Neuronal stem cell (in vitro differentiated cells): ENCODE measurements at regions not wholly inside any gene's neighbourhood (a gene's known extent, or its start where the extent isn't known, plus 50 kb on each side); places are given as distances from the start of the nearest gene placed in this dataset.

Experiments
- DNase-seq: peaks from one replicate; pipeline ENCODE4 v3.0.0-alpha.2; 2013; ENCODE audit warnings: low spot score
- H2AFZ ChIP-seq: one replicate; pipeline ENCODE4 v1.6.1; 2013; ENCODE audit warnings: mild to moderate bottlenecking, low read length, inconsistent platforms
- H2AK5ac ChIP-seq: 2 replicates; pipeline ENCODE4 v1.6.1; 2013; ENCODE audit warnings: low read depth, mild to moderate bottlenecking, inconsistent platforms, low read length, moderate library complexity, mixed read lengths
- H2BK120ac ChIP-seq: 2 replicates; pipeline ENCODE4 v1.6.1; 2013; ENCODE audit warnings: low read depth, mild to moderate bottlenecking, inconsistent platforms, low read length, moderate library complexity, mixed read lengths
- H2BK12ac ChIP-seq: one replicate; pipeline ENCODE4 v1.6.1; 2013; ENCODE audit warnings: low read length, inconsistent platforms
- H2BK15ac ChIP-seq: 2 replicates; pipeline ENCODE4 v1.6.1; 2013; ENCODE audit warnings: mild to moderate bottlenecking, low read length, inconsistent platforms, mixed read lengths
- H2BK5ac ChIP-seq: one replicate; pipeline ENCODE4 v1.6.1; 2013; ENCODE audit warnings: inconsistent platforms, mild to moderate bottlenecking, low read length, moderate library complexity
- H3K14ac ChIP-seq: one replicate; pipeline ENCODE4 v1.6.1; 2013; ENCODE audit warnings: low read length, inconsistent platforms
- H3K18ac ChIP-seq: 2 replicates; pipeline ENCODE4 v1.6.1; 2013; ENCODE audit warnings: low read length, inconsistent platforms
- H3K23ac ChIP-seq: 2 replicates; pipeline ENCODE4 v1.6.1; 2013; ENCODE audit warnings: low read depth, mild to moderate bottlenecking, mixed read lengths, low read length, inconsistent platforms; ENCODE audit not compliant: poor library complexity
- H3K27ac ChIP-seq: replicated peaks from 3 replicates; pipeline ENCODE4 v1.5.1; 2013; ENCODE audit warnings: low read length, inconsistent platforms
- H3K27me3 ChIP-seq, 3 experiments: 2 replicates each; pipeline ENCODE4 v1.6.1; 2013; ENCODE audit warnings: low read length in 3 of 3, mild to moderate bottlenecking in 2 of 3, inconsistent platforms in 1 of 3, low read depth in 1 of 3, mixed read lengths in 1 of 3, moderate library complexity in 1 of 3; ENCODE audit not compliant: control insufficient read depth in 3 of 3, insufficient read depth in 3 of 3
- H3K36me3 ChIP-seq, 2 donors: replicated peaks in 1 of 2; 2 replicates each; pipeline ENCODE4 v1.6.1; 2013; ENCODE audit warnings: low read length in 2 of 2; ENCODE audit not compliant: control insufficient read depth in 2 of 2, insufficient read depth in 2 of 2
- H3K4ac ChIP-seq: 2 replicates; pipeline ENCODE4 v1.6.1; 2013; ENCODE audit warnings: inconsistent platforms, mild to moderate bottlenecking, low read length, moderate library complexity
- H3K4me1 ChIP-seq, 2 donors: 1 replicate in 1 of 2; 2 replicates in 1 of 2; pipeline ENCODE4 v1.6.1; 2013; ENCODE audit warnings: low read length in 2 of 2, low read depth in 1 of 2; ENCODE audit not compliant: control insufficient read depth in 2 of 2, insufficient read depth in 1 of 2
- H3K4me2 ChIP-seq: one replicate; pipeline ENCODE4 v1.6.1; 2013; ENCODE audit warnings: mild to moderate bottlenecking, low read length, inconsistent platforms; ENCODE audit not compliant: insufficient read depth, poor library complexity, severe bottlenecking
- H3K4me3 ChIP-seq, 2 donors: 2 replicates each; pipeline ENCODE4 v1.5.1; 2013; ENCODE audit warnings: low read length in 2 of 2, mild to moderate bottlenecking in 2 of 2, inconsistent platforms in 1 of 2, moderate library complexity in 1 of 2
- H3K79me1 ChIP-seq: one replicate; pipeline ENCODE4 v1.6.1; 2013; ENCODE audit warnings: low read depth, mild to moderate bottlenecking, inconsistent platforms, low read length, moderate library complexity
- H3K9ac ChIP-seq: one replicate; pipeline ENCODE4 v1.6.1; 2013; ENCODE audit warnings: mild to moderate bottlenecking, low read depth, low read length, inconsistent platforms; ENCODE audit not compliant: poor library complexity
- H3K9me3 ChIP-seq, 2 donors: replicated peaks in 1 of 2; 2 replicates each; pipeline versions ENCODE3 to v1.6.1; 2013; ENCODE audit warnings: low read length in 2 of 2, mild to moderate bottlenecking in 2 of 2, inconsistent platforms in 1 of 2, low read depth in 1 of 2, mixed read lengths in 1 of 2, moderate library complexity in 1 of 2; ENCODE audit not compliant: control insufficient read depth in 2 of 2, insufficient read depth in 1 of 2
- H4K8ac ChIP-seq: one replicate; pipeline ENCODE4 v1.6.1; 2013; ENCODE audit warnings: low read depth, mild to moderate bottlenecking, inconsistent platforms, low read length, moderate library complexity
- H4K91ac ChIP-seq: one replicate; pipeline ENCODE4 v1.6.1; 2013; ENCODE audit warnings: low read length, low read depth, mild to moderate bottlenecking, inconsistent platforms; ENCODE audit not compliant: poor library complexity
- WGBS, 2 donors: extraction: QIAGEN DNeasy Blood & Tissue Kit; methylation state at CpG; one replicate each; pipeline ENCODE4 v1.1.7; 2013; ENCODE audit warnings: missing lambda C conversion rate in 2 of 2, mixed read lengths in 1 of 2; ENCODE audit not compliant: insufficient read length in 2 of 2, insufficient replicate concordance in 1 of 2; ENCODE audit errors: extremely low coverage in 2 of 2; 5-methylcytosine and 5-hydroxymethylcytosine counted together

DNA sequence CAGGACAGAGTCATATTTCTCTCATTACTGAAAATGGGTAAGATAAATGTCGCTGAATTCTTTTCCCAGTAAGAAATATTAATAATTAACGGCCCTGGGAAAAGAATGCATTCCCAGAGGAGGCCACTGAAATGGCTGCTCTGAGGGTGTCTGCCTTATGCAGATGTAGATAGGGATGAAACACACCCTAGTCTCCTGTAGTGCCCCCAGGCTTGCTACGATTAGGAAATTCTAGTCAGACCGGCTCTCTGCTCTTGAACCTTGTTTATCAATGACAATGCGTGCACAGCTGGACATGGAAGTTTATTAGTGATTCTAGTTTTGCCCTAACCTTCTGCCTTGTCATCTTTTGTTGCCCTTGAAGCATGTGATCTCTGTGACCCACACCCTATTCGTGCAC lies 291.1 kb downstream of the ZNF248 start:
- Histone ChIP-seq H3K9me3 (peaks cover 0 to 16% of the 10 kb centered on the region in 2 donors), H3K27me3 (no peaks in the 10 kb centered on the region), H3K79me1 (no peaks in the 10 kb centered on the region)

DNA sequence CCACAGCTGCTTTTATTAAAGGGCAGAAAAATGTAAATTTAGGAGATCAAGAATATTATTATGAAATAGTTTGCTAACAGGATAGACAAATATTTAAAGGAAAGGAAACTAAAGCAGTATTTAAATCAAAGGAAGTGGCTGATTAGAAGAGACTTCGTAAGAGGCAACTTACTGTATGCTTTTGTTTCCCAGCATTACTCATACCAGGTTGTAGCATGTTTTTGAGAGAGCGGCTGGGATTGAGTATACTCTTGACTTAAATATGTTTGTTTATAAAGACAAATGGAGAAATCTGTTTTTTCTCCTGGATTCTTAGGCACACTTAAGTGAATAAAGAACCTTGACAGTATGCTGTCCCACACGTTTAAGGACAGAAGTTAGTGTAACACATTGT lies 293.7 kb downstream of the ZNF248 start:
- Histone ChIP-seq H3K4ac (no peak overlapping the region), H3K9me3 (peaks cover 0 to 14% of the 10 kb centered on the region in 2 donors), H2BK15ac (no peak overlapping the region), H3K4me3 (no peak overlapping the region), H3K27me3 (no peaks in the 10 kb centered on the region), H3K79me1 (no peaks in the 10 kb centered on the region), H2AFZ (no peak overlapping the region), H3K27ac (no peak overlapping the region), H3K36me3 (no peaks in the 10 kb centered on the region), H3K23ac (no peak overlapping the region), H3K14ac (no peak overlapping the region), H2BK12ac (no peak overlapping the region), H2BK5ac (no peak overlapping the region), H4K91ac (no peak overlapping the region), H3K4me2 (no peak overlapping the region), H3K18ac (no peak overlapping the region), H3K4me1 (no peaks in the 10 kb centered on the region), H2BK120ac (no peak overlapping the region), H3K9ac (no peak overlapping the region), H2AK5ac (no peak overlapping the region), H4K8ac (no peak overlapping the region)
- DNase-seq, result no peak
- WGBS, 2 donors, result no CpG with 5 or more reads among the region's 3 CpGs

More for the DNA sequence above, 291.1 kb downstream of the ZNF248 start:
- Histone ChIP-seq H3K4me3 (no peak overlapping the region), H4K91ac (no peak overlapping the region), H2BK15ac (no peak overlapping the region), H3K23ac (no peak overlapping the region), H2BK120ac (no peak overlapping the region), H3K36me3 (no peaks in the 10 kb centered on the region), H2BK5ac (no peak overlapping the region), H3K27ac (no peak overlapping the region), H3K14ac (no peak overlapping the region), H3K4me2 (no peak overlapping the region), H4K8ac (no peak overlapping the region), H3K4ac (no peak overlapping the region), H2AFZ (no peak overlapping the region), H2BK12ac (no peak overlapping the region), H3K4me1 (no peaks in the 10 kb centered on the region), H3K18ac (no peak overlapping the region), H2AK5ac (no peak overlapping the region), H3K9ac (no peak overlapping the region)
- no peak for DNase-seq
- whole genome bisulfite sequencing, 2 donors, result no CpG with 5 or more reads among the region's 6 CpGs

DNA sequence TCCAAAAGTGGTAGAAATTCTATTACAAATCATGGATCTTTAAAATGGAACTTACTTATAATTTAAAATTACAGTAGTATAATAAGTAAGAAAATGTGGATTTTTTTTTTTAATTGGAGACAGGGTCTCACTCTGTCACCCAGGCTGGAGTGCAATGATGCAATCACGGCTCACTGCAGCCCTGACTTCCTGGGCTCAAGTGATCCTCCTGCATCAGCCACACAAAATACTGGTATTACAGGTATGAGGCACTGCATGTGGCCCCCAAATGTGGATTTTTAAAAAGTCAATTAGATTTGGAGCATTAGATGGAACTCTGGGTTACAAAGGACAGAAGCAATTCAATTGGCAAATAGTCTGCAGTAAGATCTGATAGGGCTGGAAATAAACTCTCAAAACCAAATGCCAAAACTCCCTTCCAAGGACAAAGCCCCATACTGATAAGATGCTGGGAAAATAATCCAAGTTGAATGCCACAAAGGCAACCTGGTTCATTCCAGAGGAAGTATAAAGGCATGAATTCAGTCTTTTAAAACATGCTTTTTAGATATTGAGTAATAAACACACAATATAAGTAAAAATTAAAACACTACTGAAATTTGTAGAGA lies 294.2 kb downstream of the ZNF248 start:
- no CpG with 5 or more reads among the region's 1 CpG for WGBS, 2 donors
- H3K4me3 ChIP-seq, result no peak overlapping the region
- no peak overlapping the region for H2AFZ ChIP-seq
- no peak overlapping the region for H2BK120ac ChIP-seq
- no peak overlapping the region for H3K23ac ChIP-seq
- H2BK5ac ChIP-seq, result no peak overlapping the region
- H3K9ac ChIP-seq, result no peak overlapping the region
- H3K18ac ChIP-seq, result no peak overlapping the region
- H2BK15ac ChIP-seq, result no peak overlapping the region
- DNase-seq, result no peak
- peaks cover 0 to 14% of the 10 kb centered on the region in 2 donors for H3K9me3 ChIP-seq
- H3K4me2 ChIP-seq, result no peak overlapping the region
- H4K91ac ChIP-seq, result no peak overlapping the region
- H3K36me3 ChIP-seq, result no peaks in the 10 kb centered on the region
- H3K14ac ChIP-seq, result no peak overlapping the region
- H3K79me1 ChIP-seq, result no peaks in the 10 kb centered on the region
- H2BK12ac ChIP-seq, result no peak overlapping the region
- no peaks in the 10 kb centered on the region for H3K4me1 ChIP-seq
- H4K8ac ChIP-seq, result no peak overlapping the region
- H3K4ac ChIP-seq, result no peak overlapping the region
- no peak overlapping the region for H3K27ac ChIP-seq
- no peaks in the 10 kb centered on the region for H3K27me3 ChIP-seq
- no peak overlapping the region for H2AK5ac ChIP-seq

DNA sequence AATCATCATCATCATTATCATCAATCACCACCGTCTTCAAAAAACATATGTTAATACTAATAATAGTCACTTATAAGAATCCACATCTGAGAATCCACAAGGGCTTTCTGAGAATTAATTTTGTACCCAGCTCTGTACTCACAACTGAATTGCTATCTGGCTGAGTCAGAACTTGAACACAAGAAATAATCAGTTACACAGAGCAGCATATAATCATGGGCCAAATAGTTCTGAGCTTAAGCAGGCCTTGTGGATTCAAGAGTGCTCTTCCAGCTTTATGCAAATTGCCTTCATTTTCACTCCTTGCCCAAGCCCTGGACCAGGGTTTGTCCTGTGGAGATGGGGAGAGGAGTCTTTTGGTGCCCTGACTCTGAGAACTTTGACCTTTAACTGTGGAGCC lies 304.5 kb downstream of the ZNF248 start:
- H3K4me3 ChIP-seq, result no peak overlapping the region
- H3K4ac ChIP-seq, result no peak overlapping the region
- no peak overlapping the region for H3K23ac ChIP-seq
- no peak overlapping the region for H2AFZ ChIP-seq
- H3K27ac ChIP-seq, result no peak overlapping the region
- H3K9me3 ChIP-seq, result peaks cover 0 to 29% of the 10 kb centered on the region in 2 donors
- no peak overlapping the region for H4K8ac ChIP-seq
- no peak overlapping the region for H4K91ac ChIP-seq
- H3K9ac ChIP-seq, result no peak overlapping the region
- H2AK5ac ChIP-seq, result no peak overlapping the region
- H3K14ac ChIP-seq, result no peak overlapping the region
- H3K27me3 ChIP-seq, result no peaks in the 10 kb centered on the region
- no peak overlapping the region for H3K18ac ChIP-seq
- H2BK12ac ChIP-seq, result no peak overlapping the region
- H3K36me3 ChIP-seq, result no peaks in the 10 kb centered on the region
- no peak overlapping the region for H2BK15ac ChIP-seq
- 100% methylated on average over 1 of the region's 1 CpG; no CpG with 5 or more reads in 1 of the 2 donors for WGBS, 2 donors
- no peak overlapping the region for H2BK5ac ChIP-seq
- no peak overlapping the region for H2BK120ac ChIP-seq
- H3K79me1 ChIP-seq, result no peaks in the 10 kb centered on the region
- DNase-seq, result no peak
- no peak overlapping the region for H3K4me2 ChIP-seq
- H3K4me1 ChIP-seq, result no peaks in the 10 kb centered on the region
